ENCODE measurements at regions not wholly inside any gene's neighbourhood (a gene's known extent, or its start where the extent isn't known, plus 50 kb on each side); places are given as distances from the start of the nearest gene placed in this dataset.

DNA sequence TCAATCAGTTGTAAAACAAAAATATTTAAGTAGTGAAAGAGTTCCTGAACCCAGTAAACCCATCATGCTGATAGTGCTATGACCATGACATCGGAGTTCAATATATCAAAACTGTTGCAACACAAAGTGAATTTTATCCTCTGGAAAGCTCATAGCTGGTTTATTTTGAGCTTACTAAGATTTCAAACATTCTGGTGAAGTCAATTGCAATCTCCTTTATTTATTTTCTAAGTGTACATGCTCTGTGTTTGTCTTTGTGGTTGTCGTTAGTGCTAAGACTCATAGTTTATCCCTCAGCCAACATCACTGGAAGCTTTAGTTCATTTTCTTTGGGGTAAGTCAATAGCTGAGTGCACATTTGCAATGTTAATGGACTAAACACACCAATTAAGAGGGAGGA lies 91.9 kb downstream of the QPCT start:
- TF ChIP-seq, protein P1, sequence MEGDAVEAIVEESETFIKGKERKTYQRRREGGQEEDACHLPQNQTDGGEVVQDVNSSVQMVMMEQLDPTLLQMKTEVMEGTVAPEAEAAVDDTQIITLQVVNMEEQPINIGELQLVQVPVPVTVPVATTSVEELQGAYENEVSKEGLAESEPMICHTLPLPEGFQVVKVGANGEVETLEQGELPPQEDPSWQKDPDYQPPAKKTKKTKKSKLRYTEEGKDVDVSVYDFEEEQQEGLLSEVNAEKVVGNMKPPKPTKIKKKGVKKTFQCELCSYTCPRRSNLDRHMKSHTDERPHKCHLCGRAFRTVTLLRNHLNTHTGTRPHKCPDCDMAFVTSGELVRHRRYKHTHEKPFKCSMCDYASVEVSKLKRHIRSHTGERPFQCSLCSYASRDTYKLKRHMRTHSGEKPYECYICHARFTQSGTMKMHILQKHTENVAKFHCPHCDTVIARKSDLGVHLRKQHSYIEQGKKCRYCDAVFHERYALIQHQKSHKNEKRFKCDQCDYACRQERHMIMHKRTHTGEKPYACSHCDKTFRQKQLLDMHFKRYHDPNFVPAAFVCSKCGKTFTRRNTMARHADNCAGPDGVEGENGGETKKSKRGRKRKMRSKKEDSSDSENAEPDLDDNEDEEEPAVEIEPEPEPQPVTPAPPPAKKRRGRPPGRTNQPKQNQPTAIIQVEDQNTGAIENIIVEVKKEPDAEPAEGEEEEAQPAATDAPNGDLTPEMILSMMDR (conservative IDR thresholded peaks at IDR 0.05): no peak
- TF ChIP-seq EZH2 (IDR thresholded peaks at IDR 0.05; ENCODE audit: low read depth): no peak
